ENCODE measurements at regions not wholly inside any gene's neighbourhood (a gene's known extent, or its start where the extent isn't known, plus 50 kb on each side); places are given as distances from the start of the nearest gene placed in this dataset.
A peak's percentile ranks its signal among the peaks of the same experiment; 100 is the strongest.

- DNase-seq: no peak
Observed at GRCh38 chr15:47291767-47292166, 425.5 kb upstream of the SEMA6D start.

GRCh38 chr15:47292638-47293190, 424.6 kb upstream of the SEMA6D start:
- no peak for DNase-seq

DNA sequence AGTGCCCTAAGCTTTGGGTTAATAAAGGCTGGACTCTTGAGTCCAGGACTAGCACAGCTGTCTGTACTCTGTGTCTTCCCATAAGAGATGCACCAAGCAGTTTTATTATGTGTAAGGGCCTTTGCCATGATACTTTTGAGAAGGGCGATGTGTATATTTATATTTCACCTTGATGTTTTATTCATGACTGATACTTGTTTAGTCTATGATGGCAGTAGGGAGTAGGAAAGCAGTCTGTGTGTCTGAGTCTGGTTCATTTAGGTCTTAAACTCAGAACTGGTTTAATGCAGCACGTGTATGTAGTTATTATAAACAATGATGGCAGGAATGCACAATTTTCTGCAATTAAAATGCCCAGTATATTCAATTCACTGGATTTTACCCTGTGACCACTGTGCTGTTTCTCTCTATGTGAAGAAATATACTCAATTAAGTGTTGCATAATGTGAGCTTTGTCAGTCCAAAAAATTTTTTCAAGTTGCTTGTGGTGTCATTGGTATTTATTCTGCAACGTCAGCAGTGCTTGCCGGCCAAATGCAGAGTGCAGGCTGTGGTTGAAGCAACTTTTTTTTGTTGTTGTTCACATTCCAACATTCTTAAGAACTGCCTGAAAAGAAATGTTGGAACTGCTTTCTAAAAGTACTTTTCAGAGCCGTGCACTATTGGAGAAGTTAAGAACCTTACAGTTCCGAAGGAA, 423.7 kb upstream of the SEMA6D start:
- DNase-seq: no peak

- DNase-seq: no peak
Observed at GRCh38 chr15:47294765-47295259, 422.5 kb upstream of the SEMA6D start.

DNA sequence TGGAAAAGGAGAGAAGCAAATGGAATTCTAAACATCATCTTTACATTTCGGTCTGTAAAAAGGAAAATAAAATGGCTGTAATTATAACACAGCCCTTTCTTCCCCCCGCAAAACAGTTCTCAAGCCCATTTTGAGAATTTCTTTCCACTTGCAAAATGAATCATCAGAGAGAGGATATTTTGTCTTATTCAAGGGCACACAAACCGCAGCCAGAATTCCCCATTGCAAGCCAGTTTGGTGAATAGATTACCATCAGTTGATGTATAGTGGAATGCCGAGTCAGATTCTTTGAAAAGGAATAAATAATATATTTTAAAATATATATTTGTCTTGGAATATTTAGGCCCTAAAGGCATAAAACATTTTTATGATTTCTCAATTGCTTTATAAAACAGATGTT, 420.4 kb upstream of the SEMA6D start:
- DNase-seq: no peak

DNA sequence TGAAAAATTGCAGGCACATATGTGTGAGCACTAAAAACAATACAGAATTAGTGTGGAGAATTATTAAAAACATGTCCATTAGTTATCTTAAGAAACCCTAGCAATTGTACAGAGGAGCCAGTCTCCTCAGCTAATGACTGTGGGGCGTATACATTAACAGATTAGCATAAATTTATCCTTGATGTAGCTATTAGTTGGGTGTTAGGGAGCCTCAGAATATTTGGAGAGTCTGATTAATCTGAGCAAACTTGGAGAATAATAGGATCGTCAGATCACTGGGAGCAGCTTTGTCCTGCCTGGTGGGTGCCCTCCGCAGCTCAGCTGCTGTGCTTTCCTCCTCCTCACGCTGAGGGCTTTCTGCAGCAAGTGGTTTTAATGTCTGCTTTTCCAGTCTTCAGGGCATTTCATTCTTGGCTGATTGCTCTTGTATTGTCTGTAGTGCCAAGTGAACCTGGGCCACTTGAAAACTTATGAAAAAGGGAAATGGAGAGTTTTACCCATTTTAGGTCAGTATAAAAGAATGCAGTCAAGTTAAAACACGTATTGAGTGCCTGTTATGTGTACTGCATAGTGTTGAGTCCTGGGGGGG, 417.4 kb upstream of the SEMA6D start:
- no peak for DNase-seq

DNA sequence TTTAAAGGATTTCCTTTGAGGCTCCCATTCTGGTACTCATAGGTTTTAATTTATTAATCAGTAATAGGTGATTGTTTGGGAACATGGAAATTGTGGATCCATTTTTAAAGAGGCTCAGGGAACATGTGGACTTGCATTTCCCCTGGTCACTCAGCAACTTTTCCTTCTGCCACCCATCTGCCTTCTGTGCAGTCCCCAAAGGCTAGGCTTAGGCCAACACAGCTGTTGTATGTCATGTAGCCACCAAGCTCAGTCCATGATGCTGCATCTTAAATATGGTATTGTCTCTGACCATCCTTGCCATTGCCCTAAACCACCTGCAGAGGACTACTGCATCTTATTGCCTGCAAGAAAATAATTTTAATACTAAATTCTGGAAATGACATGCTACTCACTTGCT, 416.7 kb upstream of the SEMA6D start:
- no peak for DNase-seq

DNA sequence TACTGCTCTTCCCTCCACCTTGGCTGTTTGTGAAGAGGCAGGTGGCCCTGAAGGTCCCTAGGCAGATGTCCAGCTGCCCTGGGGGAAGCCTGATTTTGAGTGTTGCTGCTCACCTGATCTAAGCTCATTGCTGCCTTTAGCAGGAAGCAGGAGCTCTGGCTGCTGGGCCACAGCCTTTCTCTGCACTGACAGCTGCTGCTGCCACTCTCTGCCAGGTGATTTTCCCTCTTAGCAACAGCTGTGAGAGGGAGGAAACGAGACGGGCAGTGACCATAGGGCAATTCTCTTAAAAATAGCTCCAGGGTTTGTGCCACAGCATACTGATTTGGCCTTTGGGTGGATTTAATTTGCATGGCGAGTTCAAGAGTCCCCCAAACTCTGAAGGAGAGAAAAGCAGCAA, 415.8 kb upstream of the SEMA6D start:
- DNase-seq: peak; percentile 66

DNA sequence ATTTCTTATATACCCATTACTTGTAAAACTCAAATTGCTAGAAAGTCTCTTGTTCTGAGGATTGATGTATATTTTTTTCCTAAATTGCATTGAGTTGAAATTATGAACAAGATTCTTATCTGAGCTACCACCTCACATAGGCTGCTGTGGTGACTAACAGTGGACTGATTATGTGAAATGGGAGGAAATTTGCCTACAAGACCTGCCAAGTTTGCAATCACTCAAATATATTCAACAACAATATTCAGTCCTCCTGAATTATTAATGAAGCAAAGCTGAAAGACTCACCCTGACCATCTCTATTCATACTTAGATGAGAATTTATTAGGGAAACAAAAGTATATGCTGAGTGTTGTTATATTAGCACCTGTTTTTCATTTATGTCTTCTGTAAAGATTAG, 412.6 kb upstream of the SEMA6D start:
- DNase-seq: no peak

GRCh38 chr15:47312161-47312560, 405.1 kb upstream of the SEMA6D start:
- no peak for DNase-seq

DNA sequence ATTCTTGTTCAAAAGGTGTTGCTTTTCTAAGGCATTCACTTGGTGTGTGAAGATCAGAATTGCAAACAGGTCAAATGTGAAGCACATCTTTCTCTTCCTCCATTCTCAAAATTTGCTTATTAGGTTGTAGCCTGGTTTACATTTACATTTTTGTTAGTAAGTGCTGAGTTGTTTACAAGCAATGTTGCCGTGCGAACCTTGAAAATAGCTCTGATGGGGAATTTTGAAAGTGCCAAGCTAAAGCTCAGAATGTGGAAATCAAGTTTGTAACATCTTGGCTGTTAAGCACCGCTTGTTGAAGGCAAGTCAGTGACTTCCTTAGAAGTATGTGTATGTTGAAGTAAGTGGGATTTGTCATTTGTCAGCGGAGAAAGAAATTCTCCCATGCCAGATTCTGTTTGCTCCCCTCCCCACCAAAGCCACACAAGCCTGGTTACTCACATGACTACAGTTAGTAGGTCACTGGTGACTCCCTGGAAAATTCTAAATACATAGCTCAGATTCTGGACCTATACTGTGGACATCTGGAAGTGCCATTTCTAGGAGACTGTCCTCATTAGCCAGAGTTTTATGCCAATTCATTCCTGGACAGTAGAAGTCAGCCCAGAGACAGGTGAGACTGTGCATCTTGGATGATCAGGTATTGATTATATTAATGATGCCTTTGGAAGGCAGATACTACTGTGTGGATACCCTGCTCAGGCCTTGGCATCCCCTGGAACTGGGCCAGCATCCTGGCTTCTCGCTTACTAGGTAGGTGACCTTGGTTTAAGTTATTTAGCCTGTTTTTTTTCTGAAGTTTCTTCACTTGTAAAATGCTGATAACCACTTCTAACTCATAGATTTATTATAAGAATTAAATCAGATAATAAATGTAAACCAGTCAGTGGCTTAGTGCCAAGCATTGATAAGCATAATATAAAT, 390.6 kb upstream of the SEMA6D start:
- DNase-seq: no peak

- no peak for DNase-seq
Observed at GRCh38 chr15:47331829-47332393, 385.4 kb upstream of the SEMA6D start.

DNA sequence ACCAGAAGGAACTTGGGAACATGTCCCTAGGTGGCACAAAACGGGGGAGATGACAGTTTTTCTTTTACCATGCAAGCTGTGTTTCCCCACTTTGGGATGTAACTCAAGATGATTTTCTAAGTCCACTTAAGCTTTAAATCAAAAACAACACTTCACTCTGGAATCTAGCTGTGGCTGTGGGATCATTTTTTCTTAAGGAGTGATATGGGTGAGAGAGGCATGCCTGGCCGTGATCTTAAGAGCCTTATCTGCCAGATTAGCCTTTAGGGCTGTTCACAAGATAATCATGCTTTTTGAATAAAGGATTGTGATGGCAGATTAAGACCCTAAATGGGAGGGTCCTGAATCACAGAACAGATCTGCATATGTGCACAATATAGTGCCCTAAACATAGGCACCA, 384.8 kb upstream of the SEMA6D start:
- no peak for DNase-seq

DNA sequence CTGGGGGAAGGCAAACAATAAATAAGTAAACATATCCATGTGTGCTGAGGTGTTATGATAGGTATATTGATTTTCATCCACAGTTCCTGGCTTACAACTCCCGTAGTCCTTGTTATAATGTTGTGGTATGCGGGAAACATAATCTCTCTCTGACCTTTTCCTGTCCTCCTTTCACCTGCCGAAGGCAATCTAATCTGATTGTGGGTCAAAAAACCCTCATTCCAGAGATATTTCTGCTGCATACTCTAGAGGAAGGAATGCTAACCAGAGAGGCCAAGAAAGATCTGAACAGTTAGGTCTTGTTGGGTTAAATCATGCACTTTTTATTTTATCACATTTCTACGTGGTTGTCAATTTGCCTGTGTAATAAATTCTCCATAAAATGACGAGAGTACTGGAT, 383.6 kb upstream of the SEMA6D start:
- no peak for DNase-seq

- no peak for DNase-seq
Observed at GRCh38 chr15:47334805-47335535, 382.3 kb upstream of the SEMA6D start.

GRCh38 chr15:47337106-47337505, 380.2 kb upstream of the SEMA6D start:
- DNase-seq: no peak

- no peak for DNase-seq
Observed at GRCh38 chr15:47337836-47338235, 379.5 kb upstream of the SEMA6D start.

- DNase-seq: no peak
Observed at GRCh38 chr15:47338771-47339170, 378.5 kb upstream of the SEMA6D start.

- DNase-seq: no peak
Observed at GRCh38 chr15:47339800-47340570, 377.3 kb upstream of the SEMA6D start.

DNA sequence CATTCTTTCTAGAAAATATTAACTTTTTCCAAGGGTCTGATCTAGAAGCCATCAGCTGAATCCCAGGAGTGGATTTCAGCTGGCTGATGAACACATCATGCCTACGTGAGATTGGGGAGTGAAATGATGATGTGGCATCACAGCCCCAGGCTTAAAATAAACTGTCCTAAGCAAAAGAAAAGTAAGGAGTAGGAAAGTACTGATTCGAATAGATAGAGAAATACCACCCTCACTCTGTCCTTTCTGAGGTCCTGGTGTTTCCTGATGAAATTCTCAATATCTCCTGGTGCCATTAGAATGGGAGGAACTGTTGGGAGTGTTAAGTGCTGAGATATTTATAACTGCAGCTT, 376.8 kb upstream of the SEMA6D start:
- no peak for DNase-seq

DNA sequence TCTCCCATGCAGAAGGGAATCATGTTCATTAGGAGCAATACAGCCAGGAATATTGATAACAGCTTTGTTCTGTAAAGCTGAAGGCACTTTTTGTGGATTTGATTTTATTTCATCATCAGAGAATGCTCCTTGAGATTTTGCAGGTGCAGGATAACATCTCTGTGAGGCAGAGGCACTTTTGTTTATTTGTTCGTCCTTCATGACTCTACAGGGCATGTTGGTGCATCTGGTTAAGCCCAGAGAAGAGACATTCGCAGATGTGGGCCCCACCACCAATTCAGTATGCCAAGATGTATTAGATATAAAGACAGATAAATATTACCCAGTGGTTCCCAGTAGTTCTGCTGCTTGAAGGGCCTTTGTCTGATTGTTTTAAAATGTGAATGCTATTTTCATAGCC, 368.1 kb upstream of the SEMA6D start:
- peak; percentile 80 for DNase-seq

- no peak for DNase-seq
Observed at GRCh38 chr15:47351501-47351900, 365.8 kb upstream of the SEMA6D start.
